Suprapubic skin (tissue), 4 donors: ENCODE measurements at regions not wholly inside any gene's neighbourhood (a gene's known extent, or its start where the extent isn't known, plus 50 kb on each side); places are given as distances from the start of the nearest gene placed in this dataset.
"Not testable (repeated sequence)": the region's sequence is repeated elsewhere in the genome, so short reads cannot be mapped to it uniquely, and the experiment has no call there.

Experiments
- DNase-seq, 2 donors: peaks; one replicate each; pipeline ENCODE4 v3.0.0-alpha.2; 2019; ENCODE audit warnings: low spot score in 2 of 2
- H3K27ac ChIP-seq: fragments of 200-600 bp; sonication (generic); one replicate; pipeline ENCODE4 v1.5.1; 2019
- H3K27me3 ChIP-seq: fragments of 200-600 bp; sonication (generic); one replicate; pipeline ENCODE4 v1.5.1; 2019
- H3K36me3 ChIP-seq: fragments of 200-600 bp; sonication (generic); one replicate; pipeline ENCODE4 v1.5.1; 2019
- H3K4me1 ChIP-seq: fragments of 200-600 bp; sonication (generic); one replicate; pipeline ENCODE4 v1.5.1; 2019
- H3K4me3 ChIP-seq: fragments of 200-600 bp; sonication (generic); one replicate; pipeline ENCODE4 v1.5.1; 2019; ENCODE audit warnings: mild to moderate bottlenecking
- H3K9me3 ChIP-seq: fragments of 200-600 bp; sonication (generic); one replicate; pipeline ENCODE4 v1.5.1; 2019
- CTCF ChIP-seq, 2 donors: fragments of 200-600 bp in 1 of 2; fragments of 450-650 bp in 1 of 2; sonication (generic) in 1 of 2; IDR thresholded peaks; one replicate each; pipeline ENCODE4 v1.5.1; 2016 to 2019; ENCODE audit warnings: antibody characterized with exemption in 2 of 2, mild to moderate bottlenecking in 1 of 2, moderate library complexity in 1 of 2
- EP300 ChIP-seq: sonication (generic); formaldehyde crosslinking; IDR thresholded peaks from one replicate; pipeline ENCODE4 v1.6.1; 2017; ENCODE audit warnings: antibody characterized with exemption
- POLR2A ChIP-seq, 2 donors: fragments of 450-650 bp; IDR thresholded peaks; one replicate each; pipeline ENCODE4 v1.6.1; 2017; ENCODE audit warnings: antibody characterized with exemption in 2 of 2, mild to moderate bottlenecking in 2 of 2, moderate library complexity in 2 of 2
- POLR2AphosphoS5 ChIP-seq, 3 donors: sonication (generic); formaldehyde crosslinking; IDR thresholded peaks; one replicate each; pipeline ENCODE4 v1.6.1; 2017; ENCODE audit warnings: antibody characterized with exemption in 3 of 3
- WGBS: methylation state at CpG from one replicate; pipeline ENCODE4 v1.1.5; 2018; 5-methylcytosine and 5-hydroxymethylcytosine counted together

- no peak for TF ChIP-seq POLR2AphosphoS5 (IDR thresholded peaks at IDR 0.05)
- no peak for TF ChIP-seq EP300
- no peak for TF ChIP-seq CTCF (IDR thresholded peaks at IDR 0.05)
- no peak for TF ChIP-seq POLR2A (IDR thresholded peaks at IDR 0.05)
- peak in 1 of 2 donors; percentile 66 for DNase-seq
- H3K36me3 ChIP-seq: no peaks in the 10 kb centered on the region
- H3K27me3 ChIP-seq: no peaks in the 10 kb centered on the region
- H3K4me1 ChIP-seq: no peaks in the 10 kb centered on the region
- H3K4me3 ChIP-seq: no peak overlapping the region
- peaks cover 4% of the 10 kb centered on the region for H3K9me3 ChIP-seq
- WGBS: 86% methylated on average over 2 of the region's 3 CpGs
- no peak overlapping the region for H3K27ac ChIP-seq
Observed at GRCh38 chr3:166637984-166638530, 742.0 kb downstream of the ZBBX start.

- no peak overlapping the region for H3K27ac ChIP-seq
- TF ChIP-seq POLR2AphosphoS5 (IDR thresholded peaks at IDR 0.05) (no peak), POLR2A (IDR thresholded peaks at IDR 0.05) (no peak), CTCF (IDR thresholded peaks at IDR 0.05) (no peak), EP300 (no peak)
- WGBS: 63% methylated on average over 4 of the region's 4 CpGs
Observed at GRCh38 chr3:166634091-166634746, 745.9 kb downstream of the ZBBX start.

GRCh38 chr3:166630190-166630589, 749.9 kb downstream of the ZBBX start:
- no peaks in the 10 kb centered on the region for H3K27me3 ChIP-seq
- H3K27ac ChIP-seq: no peak overlapping the region
- WGBS: 88% methylated on average over 1 of the region's 1 CpG
- no peak overlapping the region for H3K4me3 ChIP-seq
- no peaks in the 10 kb centered on the region for H3K36me3 ChIP-seq
- H3K9me3 ChIP-seq: no peaks in the 10 kb centered on the region
- no peak for DNase-seq
- H3K4me1 ChIP-seq: no peaks in the 10 kb centered on the region
- TF ChIP-seq POLR2A (IDR thresholded peaks at IDR 0.05): no peak

More at GRCh38 chr3:166634091-166634746, 745.9 kb downstream of the ZBBX start:
- H3K36me3 ChIP-seq: no peaks in the 10 kb centered on the region
- H3K27me3 ChIP-seq: no peaks in the 10 kb centered on the region
- no peaks in the 10 kb centered on the region for H3K4me1 ChIP-seq
- H3K4me3 ChIP-seq: no peak overlapping the region
- no peak for DNase-seq
- H3K9me3 ChIP-seq: peaks cover 2% of the 10 kb centered on the region

GRCh38 chr3:166613365-166613764, 766.7 kb downstream of the ZBBX start:
- H3K27ac ChIP-seq: no peak overlapping the region
- H3K27me3 ChIP-seq: no peaks in the 10 kb centered on the region
- DNase-seq: no peak
- H3K9me3 ChIP-seq: no peaks in the 10 kb centered on the region
- H3K36me3 ChIP-seq: no peaks in the 10 kb centered on the region
- TF ChIP-seq POLR2AphosphoS5 (IDR thresholded peaks at IDR 0.05) (no peak), POLR2A (IDR thresholded peaks at IDR 0.05) (no peak), CTCF (IDR thresholded peaks at IDR 0.05) (no peak), EP300 (no peak)
- no peak overlapping the region for H3K4me3 ChIP-seq
- 75% methylated on average over 1 of the region's 1 CpG for WGBS
- no peaks in the 10 kb centered on the region for H3K4me1 ChIP-seq

GRCh38 chr3:166612761-166613160, 767.3 kb downstream of the ZBBX start:
- 15% methylated on average over 2 of the region's 2 CpGs for WGBS
- not testable (repeated sequence) for DNase-seq, H3K4me1 ChIP-seq

GRCh38 chr3:166607933-166608521, 770.8 kb upstream of the BCHE start:
- Histone ChIP-seq H3K27ac (no peak overlapping the region), H3K4me1 (no peaks in the 10 kb centered on the region), H3K27me3 (no peaks in the 10 kb centered on the region), H3K4me3 (no peak overlapping the region), H3K36me3 (no peaks in the 10 kb centered on the region), H3K9me3 (no peaks in the 10 kb centered on the region)
- DNase-seq: no peak
- TF ChIP-seq POLR2AphosphoS5 (IDR thresholded peaks at IDR 0.05) (no peak), POLR2A (IDR thresholded peaks at IDR 0.05) (no peak), EP300 (no peak), CTCF (IDR thresholded peaks at IDR 0.05) (no peak)
- 79% methylated on average over 1 of the region's 1 CpG for WGBS

More at GRCh38 chr3:166612761-166613160, 767.3 kb downstream of the ZBBX start:
- not testable (repeated sequence) for H3K27ac ChIP-seq, H3K9me3 ChIP-seq, H3K36me3 ChIP-seq, H3K4me3 ChIP-seq, H3K27me3 ChIP-seq
